Spleen (tissue), 11 donors: ENCODE measurements at regions not wholly inside any gene's neighbourhood (a gene's known extent, or its start where the extent isn't known, plus 50 kb on each side); places are given as distances from the start of the nearest gene placed in this dataset.

Experiments
- DNase-seq: peaks from one replicate; pipeline ENCODE4 v3.0.0-alpha.2; 2020
- H3K27ac ChIP-seq, 8 donors: fragments of 200-600 bp; sonication (generic) in 7 of 8; 1 replicate in 4 of 8; 2 replicates in 4 of 8; pipeline versions ENCODE4 v1.5.0 to v1.8.0; 2016 to 2021; ENCODE audit warnings: inconsistent platforms in 4 of 8, mild to moderate bottlenecking in 4 of 8, moderate library complexity in 1 of 8
- H3K27me3 ChIP-seq, 7 donors: fragments of 200-600 bp; sonication (generic) in 6 of 7; replicated peaks in 1 of 7; 1 replicate in 4 of 7; 2 replicates in 3 of 7; pipeline versions ENCODE4 v1.5.0 to v1.8.0; 2016 to 2021; ENCODE audit warnings: inconsistent platforms in 3 of 7, mild to moderate bottlenecking in 1 of 7
- H3K36me3 ChIP-seq, 6 donors: fragments of 200-600 bp; sonication (generic) in 5 of 6; 1 replicate in 4 of 6; 2 replicates in 2 of 6; pipeline versions ENCODE4 v1.5.0 to v1.8.0; 2016 to 2021; ENCODE audit warnings: inconsistent platforms in 2 of 6
- H3K4me1 ChIP-seq, 6 donors: fragments of 200-600 bp; sonication (generic) in 5 of 6; 1 replicate in 3 of 6; 2 replicates in 3 of 6; pipeline versions ENCODE4 v1.5.0 to v1.8.0; 2016 to 2021; ENCODE audit warnings: inconsistent platforms in 3 of 6
- H3K4me3 ChIP-seq, 8 donors: fragments of 200-600 bp; sonication (generic) in 7 of 8; 1 replicate in 4 of 8; 2 replicates in 4 of 8; pipeline versions ENCODE4 v1.5.0 to v1.8.0; 2016 to 2021; ENCODE audit warnings: inconsistent platforms in 4 of 8, mild to moderate bottlenecking in 4 of 8, moderate library complexity in 2 of 8
- H3K9me3 ChIP-seq, 8 donors: fragments of 200-600 bp; sonication (generic) in 7 of 8; 1 replicate in 4 of 8; 2 replicates in 4 of 8; pipeline versions ENCODE4 v1.5.0 to v1.8.0; 2016 to 2021; ENCODE audit warnings: inconsistent platforms in 4 of 8
- POLR2A ChIP-seq, 3 donors: fragments of 450-650 bp; IDR thresholded peaks; one replicate each; pipeline ENCODE4 v1.5.1; 2017; ENCODE audit warnings: antibody characterized with exemption in 3 of 3, mild to moderate bottlenecking in 1 of 3
- POLR2AphosphoS5 ChIP-seq, 3 donors: sonication (generic); formaldehyde crosslinking; IDR thresholded peaks; one replicate each; pipeline ENCODE4 v1.5.1; 2017; ENCODE audit warnings: antibody characterized with exemption in 3 of 3
- WGBS, 5 donors: extraction: QIAGEN DNeasy Blood & Tissue Kit in 3 of 5; methylation state at CpG; one replicate each; pipeline versions ENCODE4 v1.1.5 to v1.1.7; 2013 to 2018; 5-methylcytosine and 5-hydroxymethylcytosine counted together
- intact Hi-C: fragments of 100-400 bp; cut with DNase I; formaldehyde crosslinking; loops from one replicate; pipeline ENCODE4 v1.15.0; 2023; ENCODE audit warnings: low total_unique reads
- TF ChIP-seq, protein P1 (sequence below), 11 experiments: fragments of 200-600 bp in 7 of 11; fragments of 450-650 bp in 4 of 11; sonication (generic) in 4 of 11; IDR thresholded peaks in 8 of 11; conservative IDR thresholded peaks in 3 of 11; 1 replicate in 7 of 11; 2 replicates in 4 of 11; pipeline versions ENCODE4 v1.4.0 to v1.8.0; 2016 to 2021; ENCODE audit warnings: antibody characterized with exemption in 11 of 11, inconsistent platforms in 4 of 11, mild to moderate bottlenecking in 1 of 11
- donor health status: healthy with polysubstance abuse.
- donor health status: DM: no; HTN: no; CAD: no; lungs with moderate emphysema.
- donor health status: DM: no; HTN: no; CAD: no.
- donor health status: Bipolar disorder and iron deficiency.
- donor health status: healthy.
- donor health status: DM: no; HTN: no; CAD: no.
- donor health status: DM: yes; HTN: yes; CAD: no.

GRCh38 chr7:124284937-124285336 lies 252.1 kb upstream of the TMEM229A start:
- Histone ChIP-seq H3K36me3 (no peaks in the 10 kb centered on the region), H3K9me3 (peaks cover 0 to 6% (median 0%) of the 10 kb centered on the region in 8 donors), H3K4me3 (no peak overlapping the region), H3K4me1 (no peaks in the 10 kb centered on the region), H3K27me3 (no peaks in the 10 kb centered on the region), H3K27ac (no peak overlapping the region)
- TF ChIP-seq POLR2A (IDR thresholded peaks at IDR 0.05) (no peak), POLR2AphosphoS5 (IDR thresholded peaks at IDR 0.05) (no peak)
- TF ChIP-seq, protein P1, sequence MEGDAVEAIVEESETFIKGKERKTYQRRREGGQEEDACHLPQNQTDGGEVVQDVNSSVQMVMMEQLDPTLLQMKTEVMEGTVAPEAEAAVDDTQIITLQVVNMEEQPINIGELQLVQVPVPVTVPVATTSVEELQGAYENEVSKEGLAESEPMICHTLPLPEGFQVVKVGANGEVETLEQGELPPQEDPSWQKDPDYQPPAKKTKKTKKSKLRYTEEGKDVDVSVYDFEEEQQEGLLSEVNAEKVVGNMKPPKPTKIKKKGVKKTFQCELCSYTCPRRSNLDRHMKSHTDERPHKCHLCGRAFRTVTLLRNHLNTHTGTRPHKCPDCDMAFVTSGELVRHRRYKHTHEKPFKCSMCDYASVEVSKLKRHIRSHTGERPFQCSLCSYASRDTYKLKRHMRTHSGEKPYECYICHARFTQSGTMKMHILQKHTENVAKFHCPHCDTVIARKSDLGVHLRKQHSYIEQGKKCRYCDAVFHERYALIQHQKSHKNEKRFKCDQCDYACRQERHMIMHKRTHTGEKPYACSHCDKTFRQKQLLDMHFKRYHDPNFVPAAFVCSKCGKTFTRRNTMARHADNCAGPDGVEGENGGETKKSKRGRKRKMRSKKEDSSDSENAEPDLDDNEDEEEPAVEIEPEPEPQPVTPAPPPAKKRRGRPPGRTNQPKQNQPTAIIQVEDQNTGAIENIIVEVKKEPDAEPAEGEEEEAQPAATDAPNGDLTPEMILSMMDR (IDR thresholded peaks at IDR 0.05 in 8 of 11, conservative IDR thresholded peaks at IDR 0.05 in 3 of 11): no peak
- intact Hi-C loops: no loop called here
- no peak for DNase-seq
- WGBS, 5 donors: 50 to 74% (median 61%) methylated on average over 1 of the region's 1 CpG

DNA sequence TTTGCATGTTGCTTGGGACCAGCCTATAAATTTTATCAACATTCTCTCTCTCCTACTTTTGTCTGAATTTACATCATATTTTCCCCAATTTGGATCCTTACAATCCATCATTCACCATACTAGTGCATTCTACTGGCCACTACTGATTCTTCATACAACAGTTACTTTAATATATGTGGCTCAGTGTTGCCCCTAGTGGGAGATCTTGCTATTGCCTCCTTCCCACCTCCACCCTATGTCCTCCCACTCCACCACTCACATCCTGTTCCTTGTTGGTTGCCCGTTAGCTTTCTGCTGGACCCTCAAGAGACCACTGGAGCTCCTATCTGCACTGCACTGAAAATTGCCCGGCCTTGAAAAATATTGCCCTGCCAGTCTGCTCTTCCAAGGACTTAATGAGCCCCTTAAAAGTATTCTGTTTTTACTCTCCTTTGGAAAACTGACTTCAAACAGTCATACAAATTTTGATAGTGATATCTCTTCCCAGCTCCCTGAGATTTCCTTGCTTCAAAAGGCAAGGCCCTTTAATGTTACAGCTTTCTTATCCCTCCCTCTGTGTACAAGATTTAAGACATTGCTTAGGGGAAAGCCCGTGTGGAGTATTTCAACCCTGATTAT lies 243.2 kb upstream of the TMEM229A start:
- H3K9me3 ChIP-seq: no peaks in the 10 kb centered on the region
- no peak for DNase-seq
- TF ChIP-seq, protein P1 (IDR thresholded peaks at IDR 0.05 in 8 of 11, conservative IDR thresholded peaks at IDR 0.05 in 3 of 11): peak in 4 of 11 experiments; percentile 12 to 37 (median 24)
- TF ChIP-seq POLR2A (IDR thresholded peaks at IDR 0.05) (no peak), POLR2AphosphoS5 (IDR thresholded peaks at IDR 0.05) (no peak)
- no peaks in the 10 kb centered on the region for H3K4me1 ChIP-seq
- intact Hi-C loops: no loop called here
- H3K4me3 ChIP-seq: no peak overlapping the region
- no peak overlapping the region for H3K27ac ChIP-seq
- no peaks in the 10 kb centered on the region for H3K36me3 ChIP-seq
- H3K27me3 ChIP-seq: no peaks in the 10 kb centered on the region
- 65 to 77% (median 67%) methylated on average over 3 of the region's 3 CpGs for WGBS, 5 donors

GRCh38 chr7:124275411-124275810 lies 242.5 kb upstream of the TMEM229A start:
- Histone ChIP-seq H3K4me3 (no peak overlapping the region), H3K9me3 (no peaks in the 10 kb centered on the region), H3K36me3 (no peaks in the 10 kb centered on the region), H3K27ac (no peak overlapping the region), H3K27me3 (no peaks in the 10 kb centered on the region), H3K4me1 (no peaks in the 10 kb centered on the region)
- 50 to 66% (median 55%) methylated on average over 3 of the region's 3 CpGs for WGBS, 5 donors
- intact Hi-C loops: no loop called here
- no peak for DNase-seq
- TF ChIP-seq, protein P1 (IDR thresholded peaks at IDR 0.05 in 8 of 11, conservative IDR thresholded peaks at IDR 0.05 in 3 of 11): no peak
- TF ChIP-seq POLR2A (IDR thresholded peaks at IDR 0.05): no peak
- TF ChIP-seq POLR2AphosphoS5 (IDR thresholded peaks at IDR 0.05): no peak

GRCh38 chr7:124269774-124270173 lies 236.9 kb upstream of the TMEM229A start:
- H3K9me3 ChIP-seq: no peaks in the 10 kb centered on the region
- no peak overlapping the region for H3K4me3 ChIP-seq
- no peak overlapping the region for H3K27ac ChIP-seq
- intact Hi-C loops: no loop called here
- H3K4me1 ChIP-seq: no peaks in the 10 kb centered on the region
- H3K36me3 ChIP-seq: no peaks in the 10 kb centered on the region
- TF ChIP-seq, protein P1 (IDR thresholded peaks at IDR 0.05 in 8 of 11, conservative IDR thresholded peaks at IDR 0.05 in 3 of 11): no peak
- TF ChIP-seq POLR2A (IDR thresholded peaks at IDR 0.05) (no peak), POLR2AphosphoS5 (IDR thresholded peaks at IDR 0.05) (no peak)
- no peak for DNase-seq
- no peaks in the 10 kb centered on the region for H3K27me3 ChIP-seq
